GM12878 (cell line): ENCODE measurements at regions not wholly inside any gene's neighbourhood (a gene's known extent, or its start where the extent isn't known, plus 50 kb on each side); places are given as distances from the start of the nearest gene placed in this dataset.
A peak's percentile ranks its signal among the peaks of the same experiment; 100 is the strongest.

Experiments used
- ATF2 ChIP-seq: IDR thresholded peaks from 2 replicates; pipeline ENCODE4 v1.6.1; 2012; ENCODE audit warnings: low read length, inconsistent platforms
- BACH1 ChIP-seq: fragments of 450-650 bp; IDR thresholded peaks from 2 replicates; pipeline ENCODE4 v1.6.1; 2017; ENCODE audit warnings: mild to moderate bottlenecking, borderline replicate concordance
- DPF2 ChIP-seq: fragments of 450-650 bp; IDR thresholded peaks from 2 replicates; pipeline ENCODE4 v1.6.1; 2017; ENCODE audit warnings: mild to moderate bottlenecking
- EP300 ChIP-seq, 2 experiments: fragments of 150-350 bp in 1 of 2; IDR thresholded peaks; 2 replicates each; pipeline ENCODE4 v1.6.1; 2011 to 2012; ENCODE audit warnings: low read depth in 2 of 2, low read length in 2 of 2, borderline replicate concordance in 1 of 2, improper control_type of control experiment in 1 of 2, inconsistent platforms in 1 of 2; ENCODE audit not compliant: control insufficient read depth in 1 of 2
- FOXM1 ChIP-seq: IDR thresholded peaks from 2 replicates; pipeline ENCODE4 v1.6.1; 2012; ENCODE audit warnings: low read depth, mild to moderate bottlenecking, inconsistent platforms, low read length, moderate library complexity
- GABPA ChIP-seq: IDR thresholded peaks from 2 replicates; pipeline ENCODE4 v1.6.1; 2014; ENCODE audit warnings: antibody characterized with exemption, low read depth, mild to moderate bottlenecking, inconsistent platforms
- IRF3 ChIP-seq: fragments of 450-650 bp; IDR thresholded peaks from 2 replicates; pipeline ENCODE4 v1.6.1; 2014; ENCODE audit warnings: mild to moderate bottlenecking
- NFXL1 ChIP-seq: fragments of 450-650 bp; IDR thresholded peaks from 2 replicates; pipeline ENCODE4 v1.6.1; 2017; ENCODE audit warnings: antibody characterized with exemption, mild to moderate bottlenecking, borderline replicate concordance
- PAX8 ChIP-seq: fragments of 450-650 bp; IDR thresholded peaks from 2 replicates; pipeline ENCODE4 v1.6.1; 2017; ENCODE audit warnings: mild to moderate bottlenecking, moderate library complexity
- PRDM15 ChIP-seq: fragments of 450-650 bp; formaldehyde crosslinking; IDR thresholded peaks from 2 replicates; pipeline ENCODE4 v1.4.0; 2020; ENCODE audit warnings: mild to moderate bottlenecking, moderate library complexity
- SIN3A ChIP-seq: IDR thresholded peaks from 2 replicates; pipeline ENCODE4 v1.6.1; 2012; ENCODE audit warnings: low read depth, low read length, improper control_type of control experiment
- SMAD5 ChIP-seq: IDR thresholded peaks from 2 replicates; pipeline ENCODE4 v1.6.1; 2016; ENCODE audit warnings: antibody characterized with exemption, low read depth
- STAT1 ChIP-seq: fragments of 450-650 bp; conservative IDR thresholded peaks from 2 replicates; pipeline ENCODE4 v1.6.1; 2014; ENCODE audit warnings: antibody characterized with exemption, mild to moderate bottlenecking
- ZNF592 ChIP-seq: fragments of 450-650 bp; IDR thresholded peaks from 2 replicates; pipeline ENCODE4 v1.6.1; 2017; ENCODE audit warnings: mild to moderate bottlenecking, moderate library complexity
- TF ChIP-seq, protein P1 (sequence below): IDR thresholded peaks from 2 replicates; pipeline ENCODE4 v1.6.1; 2011; ENCODE audit warnings: low read depth, mild to moderate bottlenecking, low read length, moderate library complexity, borderline replicate concordance; ENCODE audit errors: extremely low read depth

GRCh38 chr14:39568809-39569538 is 136.7 kb upstream of the FBXO33 start (continued):
- TF ChIP-seq PRDM15 (no peak), FOXM1 (peak; percentile 76; the same call in 1 of the 2 replicates), STAT1 (no peak), PAX8 (no peak), ZNF592 (no peak), GABPA (no peak; the same call in 1 of the 2 replicates), SIN3A (no peak), EP300 (IDR thresholded peaks at IDR 0.05; ENCODE audit: borderline replicate concordance in 1 of 2, control insufficient read depth in 1 of 2, low read depth in 2 of 2, low read length in 2 of 2) (0 out of 4 replicates have a peak, but pooled peaks of 1 of the 2 experiments have one; percentile 32), IRF3 (no peak), NFXL1 (no peak), DPF2 (peak; percentile 62; the same call in 1 of the 2 replicates), SMAD5 (no peak), ATF2 (no peak), BACH1 (no peak)
- TF ChIP-seq, protein P1, sequence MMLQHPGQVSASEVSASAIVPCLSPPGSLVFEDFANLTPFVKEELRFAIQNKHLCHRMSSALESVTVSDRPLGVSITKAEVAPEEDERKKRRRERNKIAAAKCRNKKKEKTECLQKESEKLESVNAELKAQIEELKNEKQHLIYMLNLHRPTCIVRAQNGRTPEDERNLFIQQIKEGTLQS, result no peak
